B cell (primary cell): ENCODE measurements at regions not wholly inside any gene's neighbourhood (a gene's known extent, or its start where the extent isn't known, plus 50 kb on each side); places are given as distances from the start of the nearest gene placed in this dataset.

Source experiments
- CTCF ChIP-seq: fragments of 200-600 bp; IDR thresholded peaks from one replicate; pipeline ENCODE4 v1.8.0; 2022; ENCODE audit warnings: antibody characterized with exemption, mild to moderate bottlenecking
- EZH2 ChIP-seq: IDR thresholded peaks from 2 replicates; pipeline ENCODE4 v1.6.1; 2012; ENCODE audit warnings: borderline replicate concordance, low read depth, mild to moderate bottlenecking, moderate library complexity, low read length; ENCODE audit not compliant: insufficient read depth, poor library complexity, severe bottlenecking

DNA sequence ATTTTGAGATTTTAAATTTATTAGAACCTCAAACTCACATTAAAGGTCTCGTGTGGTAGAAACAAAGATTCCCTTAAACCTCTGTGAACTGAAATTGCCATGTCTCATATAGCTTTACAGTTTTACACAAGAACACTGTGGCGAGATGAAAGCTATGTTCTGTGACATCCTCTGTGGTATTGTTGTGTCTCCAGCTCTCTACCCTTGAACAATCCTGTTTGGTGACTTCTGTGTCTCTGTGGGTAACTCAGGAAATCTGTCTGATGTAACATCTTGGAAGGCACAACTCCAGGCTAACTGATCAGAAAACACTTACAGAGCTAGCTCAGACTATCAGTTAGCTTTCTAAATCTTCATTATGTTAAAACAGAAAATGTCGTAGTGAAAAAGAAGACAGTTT is 318.8 kb upstream of the GBE1 start:
- TF ChIP-seq EZH2 = no peak
- no peak for TF ChIP-seq CTCF
